ENCODE measurements at regions not wholly inside any gene's neighbourhood (a gene's known extent, or its start where the extent isn't known, plus 50 kb on each side); places are given as distances from the start of the nearest gene placed in this dataset.

DNA sequence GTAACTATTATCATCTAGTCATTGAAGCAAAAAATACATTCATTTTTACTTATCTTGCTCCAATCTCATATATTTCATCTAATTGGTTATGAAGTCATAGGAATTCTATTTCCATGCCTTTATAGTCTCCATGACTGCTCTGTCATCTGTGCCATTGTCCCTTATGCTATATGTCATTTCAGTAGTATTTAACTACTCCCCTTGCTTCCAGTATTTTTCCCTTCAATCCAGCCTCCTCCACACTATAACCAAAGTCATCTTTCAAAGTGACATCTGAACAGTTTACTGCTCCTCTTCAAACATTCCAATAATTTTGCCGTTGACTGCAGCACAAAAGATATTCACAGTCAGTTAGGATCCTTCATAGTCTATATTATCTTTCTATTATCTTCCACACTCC lies 216.6 kb upstream of the HS3ST5 start:
- no peak overlapping the region for H3K4me3 ChIP-seq (ENCODE audit: low read length)
- no peak for DNase-seq (ENCODE audit: low read depth)
- TF ChIP-seq, protein P1, sequence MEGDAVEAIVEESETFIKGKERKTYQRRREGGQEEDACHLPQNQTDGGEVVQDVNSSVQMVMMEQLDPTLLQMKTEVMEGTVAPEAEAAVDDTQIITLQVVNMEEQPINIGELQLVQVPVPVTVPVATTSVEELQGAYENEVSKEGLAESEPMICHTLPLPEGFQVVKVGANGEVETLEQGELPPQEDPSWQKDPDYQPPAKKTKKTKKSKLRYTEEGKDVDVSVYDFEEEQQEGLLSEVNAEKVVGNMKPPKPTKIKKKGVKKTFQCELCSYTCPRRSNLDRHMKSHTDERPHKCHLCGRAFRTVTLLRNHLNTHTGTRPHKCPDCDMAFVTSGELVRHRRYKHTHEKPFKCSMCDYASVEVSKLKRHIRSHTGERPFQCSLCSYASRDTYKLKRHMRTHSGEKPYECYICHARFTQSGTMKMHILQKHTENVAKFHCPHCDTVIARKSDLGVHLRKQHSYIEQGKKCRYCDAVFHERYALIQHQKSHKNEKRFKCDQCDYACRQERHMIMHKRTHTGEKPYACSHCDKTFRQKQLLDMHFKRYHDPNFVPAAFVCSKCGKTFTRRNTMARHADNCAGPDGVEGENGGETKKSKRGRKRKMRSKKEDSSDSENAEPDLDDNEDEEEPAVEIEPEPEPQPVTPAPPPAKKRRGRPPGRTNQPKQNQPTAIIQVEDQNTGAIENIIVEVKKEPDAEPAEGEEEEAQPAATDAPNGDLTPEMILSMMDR (IDR thresholded peaks at IDR 0.05; ENCODE audit: insufficient read depth, low read depth, low read length, missing control alignments): no peak

DNA sequence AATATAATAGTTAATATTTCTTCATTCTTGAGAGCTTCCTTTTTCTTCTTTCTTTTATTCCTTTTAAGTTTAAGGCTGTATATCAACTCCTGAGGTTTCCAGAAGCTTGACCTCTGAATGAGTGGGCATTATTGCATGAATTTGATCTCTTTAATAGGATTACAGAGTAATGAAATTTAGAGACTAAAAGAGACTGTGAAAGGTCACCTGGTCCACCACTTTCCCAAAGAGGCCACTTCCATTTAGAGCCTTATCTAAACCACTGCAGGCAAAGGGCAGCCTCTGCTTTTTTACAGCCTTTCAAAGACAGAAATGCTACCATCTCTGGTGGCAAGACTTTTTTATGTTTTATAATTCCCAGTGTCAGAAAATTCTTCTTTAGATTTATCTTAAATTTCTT lies 215.3 kb upstream of the HS3ST5 start:
- H3K4me3 ChIP-seq (ENCODE audit: low read length): no peak overlapping the region
- no peak for DNase-seq (ENCODE audit: low read depth)
- TF ChIP-seq, protein P1 (IDR thresholded peaks at IDR 0.05; ENCODE audit: insufficient read depth, low read depth, low read length, missing control alignments): no peak

DNA sequence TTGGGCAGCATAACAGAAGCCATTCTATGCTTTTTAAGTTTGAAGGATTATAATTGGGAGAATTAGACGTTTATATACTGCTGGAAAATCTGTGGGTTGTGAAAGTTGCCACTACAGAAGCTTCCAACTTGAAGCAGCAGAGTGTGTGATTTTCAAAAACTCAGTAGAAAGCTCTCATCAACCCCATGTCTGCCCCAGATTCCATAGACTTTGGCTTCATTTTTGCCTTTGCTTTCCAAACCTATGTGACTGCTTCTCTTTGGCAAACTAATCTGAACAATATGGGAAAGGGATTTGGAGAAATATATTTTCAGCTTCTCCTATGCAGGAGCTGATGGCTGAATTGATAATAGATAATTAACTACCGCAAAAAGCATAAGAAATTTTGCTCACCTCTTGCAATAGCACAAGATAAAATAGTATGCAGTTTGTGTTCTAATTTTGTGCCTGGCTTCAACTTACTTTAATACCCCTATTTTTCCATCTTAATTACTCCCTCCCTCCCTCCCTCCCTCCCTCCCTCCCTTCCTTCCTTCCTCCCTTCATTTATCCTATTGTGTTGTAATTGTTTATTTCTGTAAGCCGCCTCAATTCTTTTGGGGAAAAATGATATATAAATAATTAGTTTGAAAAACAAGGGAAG lies 214.1 kb upstream of the HS3ST5 start:
- TF ChIP-seq, protein P1 (IDR thresholded peaks at IDR 0.05; ENCODE audit: insufficient read depth, low read depth, low read length, missing control alignments): no peak
- DNase-seq (ENCODE audit: low read depth): no peak
- H3K4me3 ChIP-seq (ENCODE audit: low read length): no peak overlapping the region

DNA sequence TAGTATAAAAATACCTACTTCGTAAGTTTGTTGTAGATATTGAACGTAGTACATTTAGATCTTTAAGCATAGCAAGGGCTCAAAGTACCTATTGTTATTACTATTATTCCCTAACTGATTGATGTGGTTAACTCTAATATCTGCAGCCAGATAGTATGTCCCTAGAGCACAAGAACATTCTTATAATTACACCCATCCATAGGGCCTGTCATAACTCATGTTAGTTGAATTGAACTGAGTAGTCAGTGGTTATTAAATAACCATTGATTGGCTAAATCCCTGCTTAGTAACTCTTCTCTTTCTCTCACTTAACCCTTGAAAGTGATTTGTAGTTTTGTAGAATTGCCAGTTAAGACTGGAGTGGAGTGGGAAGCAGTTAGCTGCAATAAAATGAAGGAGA lies 207.5 kb upstream of the HS3ST5 start:
- DNase-seq (ENCODE audit: low read depth): no peak
- TF ChIP-seq, protein P1 (IDR thresholded peaks at IDR 0.05; ENCODE audit: insufficient read depth, low read depth, low read length, missing control alignments): no peak

DNA sequence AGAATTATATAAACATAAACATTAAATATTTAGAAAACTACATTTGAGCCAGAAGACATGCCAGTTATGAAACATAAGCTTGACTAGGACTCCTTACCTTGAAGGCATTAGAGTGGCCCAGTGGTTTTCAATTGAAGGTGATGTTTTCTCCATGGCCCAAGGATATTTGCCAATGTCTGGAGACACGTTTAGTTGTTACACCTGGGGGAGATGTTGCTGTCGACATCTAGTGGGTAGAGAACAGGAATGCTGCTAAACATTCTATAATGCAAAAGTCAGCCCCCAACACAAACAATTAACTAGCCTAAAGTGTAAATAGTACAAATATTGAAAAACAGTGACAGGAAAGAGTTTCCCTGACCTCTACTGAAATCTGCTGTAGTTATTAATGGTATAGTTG lies 200.9 kb upstream of the HS3ST5 start:
- TF ChIP-seq, protein P1 (IDR thresholded peaks at IDR 0.05; ENCODE audit: insufficient read depth, low read depth, low read length, missing control alignments): no peak
- no peak for DNase-seq (ENCODE audit: low read depth)
- no peak overlapping the region for H3K4me3 ChIP-seq (ENCODE audit: low read length)

More for the DNA sequence above, 207.5 kb upstream of the HS3ST5 start:
- no peak overlapping the region for H3K4me3 ChIP-seq (ENCODE audit: low read length)

DNA sequence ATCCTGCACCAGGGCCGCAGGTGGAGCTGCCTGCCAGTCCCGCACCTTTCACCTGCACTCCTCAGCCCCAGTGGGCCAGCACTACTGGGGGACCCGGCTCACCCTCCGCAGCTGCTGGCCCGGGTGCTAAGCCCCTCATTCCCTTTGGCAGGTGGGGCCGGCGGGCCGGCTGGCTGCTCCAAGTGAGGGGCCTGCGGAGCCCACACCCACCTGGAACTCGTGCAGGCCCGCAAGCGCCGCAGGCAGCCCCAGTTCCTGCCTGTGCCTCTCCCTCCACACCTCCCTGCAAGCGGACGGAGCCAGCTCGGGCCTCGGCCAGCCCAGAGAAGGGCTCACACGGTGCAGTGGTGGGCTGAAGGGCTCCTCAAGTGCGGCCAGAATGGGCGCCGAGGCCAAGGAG lies 199.0 kb upstream of the HS3ST5 start:
- H3K4me3 ChIP-seq (ENCODE audit: low read length): no peak overlapping the region
- TF ChIP-seq, protein P1 (IDR thresholded peaks at IDR 0.05; ENCODE audit: insufficient read depth, low read depth, low read length, missing control alignments): no peak
- DNase-seq (ENCODE audit: low read depth): no peak

DNA sequence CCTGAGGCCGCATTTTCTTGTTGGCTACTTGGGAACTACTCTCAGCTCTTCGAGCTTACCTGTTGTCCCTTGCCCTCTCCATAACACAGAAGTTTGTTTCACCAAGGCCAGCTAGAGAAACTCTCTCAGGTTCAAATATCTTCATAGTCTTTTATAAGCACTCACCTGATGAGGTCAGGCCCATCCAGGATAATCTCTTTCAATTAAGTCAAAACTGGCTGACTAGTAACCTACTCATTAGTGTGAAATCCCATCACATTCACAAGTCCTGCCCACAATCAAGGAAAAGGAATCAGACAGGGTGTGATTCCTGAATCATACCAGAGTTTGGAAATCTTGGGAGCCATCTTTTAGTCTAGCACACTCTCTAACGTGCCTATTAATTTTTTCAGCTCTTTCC lies 195.2 kb upstream of the HS3ST5 start:
- TF ChIP-seq, protein P1 (IDR thresholded peaks at IDR 0.05; ENCODE audit: insufficient read depth, low read depth, low read length, missing control alignments): no peak
- DNase-seq (ENCODE audit: low read depth): no peak
- no peak overlapping the region for H3K4me3 ChIP-seq (ENCODE audit: low read length)
